HG02870 (cell line): ENCODE measurements at regions not wholly inside any gene's neighbourhood (a gene's known extent, or its start where the extent isn't known, plus 50 kb on each side); places are given as distances from the start of the nearest gene placed in this dataset.

Experiments used
- ATAC-seq: cut with Tn5 transposase; IDR thresholded peaks from one replicate; pipeline ENCODE4 v1.9.1; 2021; ENCODE audit warnings: mild to moderate bottlenecking, moderate library complexity; ENCODE audit not compliant: unreplicated experiment

DNA sequence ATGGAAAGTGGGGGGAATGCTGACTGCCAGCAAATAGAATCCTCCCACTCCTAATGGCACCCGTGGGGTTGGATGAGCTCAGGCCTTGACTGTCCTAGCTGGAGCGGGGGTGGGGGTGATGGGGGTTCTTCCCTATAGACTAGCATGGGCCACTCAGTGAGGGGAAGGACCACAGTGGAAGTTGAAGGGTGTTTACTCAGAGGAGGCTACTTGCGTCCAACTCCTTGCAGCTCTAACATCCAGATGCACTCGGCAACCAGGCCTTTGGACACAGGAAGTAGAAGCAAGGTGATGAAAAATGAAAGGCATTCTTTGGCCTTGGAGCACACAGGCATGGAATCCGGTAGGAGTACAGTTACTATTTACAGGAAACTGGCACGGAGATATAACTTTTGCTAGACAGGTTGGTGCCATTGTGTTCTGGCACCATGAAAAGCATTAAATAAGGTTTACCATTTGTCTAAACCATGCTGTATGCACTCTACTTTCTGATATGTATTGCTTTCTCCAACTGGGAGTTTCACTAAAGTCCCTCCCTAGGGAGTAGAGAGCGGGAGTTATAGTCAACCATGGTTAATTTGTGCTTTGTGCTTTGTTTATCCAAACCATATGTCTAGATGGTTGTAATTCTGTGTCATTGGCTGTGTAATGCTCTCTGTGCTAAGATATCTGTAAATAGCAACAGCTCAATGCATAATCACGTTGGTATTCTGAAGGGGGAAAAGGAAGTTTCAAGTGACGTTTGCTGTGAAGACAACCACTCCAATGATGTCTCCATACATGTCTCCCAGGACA, 125.3 kb downstream of the TSHZ3 start:
- no peak for ATAC-seq

DNA sequence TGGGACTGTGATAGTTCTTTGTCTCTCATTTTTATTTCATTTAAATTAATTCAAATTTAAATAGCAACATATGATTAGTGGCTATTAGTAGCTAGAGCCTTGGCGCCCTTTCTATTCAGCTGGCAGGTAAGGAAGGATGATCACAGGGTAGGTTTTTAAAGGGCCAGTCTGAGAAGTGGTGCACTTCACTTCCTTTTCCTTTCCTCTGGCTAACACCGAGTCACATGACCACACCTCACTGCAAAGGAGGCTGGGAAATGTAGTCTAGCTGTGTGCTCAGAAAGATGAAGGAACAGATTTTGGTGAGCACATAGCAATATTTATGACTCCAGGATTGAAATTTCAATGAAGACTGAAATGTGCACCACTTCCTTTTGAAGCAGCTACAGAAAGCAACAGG, 128.7 kb downstream of the TSHZ3 start:
- ATAC-seq, result no peak

DNA sequence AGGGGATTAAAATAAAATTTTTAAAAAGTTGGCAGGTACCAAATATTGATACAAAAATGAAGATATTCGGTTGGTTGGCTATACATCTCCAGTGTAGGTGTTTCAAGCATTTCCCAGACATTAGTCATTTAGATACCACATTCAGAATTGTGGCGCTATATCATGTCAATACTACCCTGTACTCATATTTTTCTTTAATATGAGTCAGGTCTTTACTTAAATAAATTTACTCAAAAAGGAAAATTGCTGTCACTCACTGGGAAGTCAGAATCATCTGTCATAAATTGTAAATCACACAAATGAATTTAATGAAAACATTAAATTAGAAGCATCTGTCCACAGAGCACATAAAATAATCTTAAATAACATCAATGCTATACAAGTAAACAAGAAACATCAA, 134.2 kb downstream of the TSHZ3 start:
- ATAC-seq, result no peak

DNA sequence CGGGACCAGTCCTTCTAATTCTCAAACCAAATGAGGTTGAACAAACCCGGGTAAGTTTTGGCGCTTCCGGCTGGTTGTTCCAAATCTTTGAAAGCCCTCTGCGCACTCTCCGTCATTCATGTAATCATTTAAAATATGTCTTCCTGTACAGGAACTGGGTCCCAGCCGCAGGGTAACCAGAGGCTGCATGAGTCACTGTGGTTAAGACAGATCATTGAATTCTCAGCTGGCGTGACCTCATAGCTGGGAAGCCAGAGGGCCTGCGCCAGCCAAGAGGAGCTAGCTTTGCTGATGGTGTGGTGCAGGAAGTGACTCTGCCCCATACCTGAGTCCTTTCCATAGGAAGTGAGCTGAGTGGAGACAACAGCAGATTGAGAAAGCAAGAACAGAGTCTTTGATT, 135.2 kb downstream of the TSHZ3 start:
- no peak for ATAC-seq

DNA sequence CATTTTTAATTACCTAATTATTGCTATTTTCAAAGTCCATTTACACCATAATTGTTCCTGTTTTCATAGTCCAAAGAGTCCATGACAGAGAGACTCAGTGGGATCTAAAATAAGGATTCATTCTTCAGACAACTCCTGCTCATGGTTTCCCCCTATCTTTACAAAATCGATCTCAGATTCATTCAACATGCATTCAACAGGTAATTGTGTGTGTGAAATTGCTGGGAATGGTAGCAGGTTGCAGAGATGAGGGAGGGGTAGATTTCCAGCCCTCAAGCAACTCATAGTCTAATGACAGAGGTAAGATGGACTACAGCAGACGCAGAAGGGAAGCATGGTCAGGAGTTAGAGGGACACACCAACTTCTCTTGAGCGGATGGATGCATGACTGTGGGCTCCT, 138.1 kb downstream of the TSHZ3 start:
- ATAC-seq, result no peak

DNA sequence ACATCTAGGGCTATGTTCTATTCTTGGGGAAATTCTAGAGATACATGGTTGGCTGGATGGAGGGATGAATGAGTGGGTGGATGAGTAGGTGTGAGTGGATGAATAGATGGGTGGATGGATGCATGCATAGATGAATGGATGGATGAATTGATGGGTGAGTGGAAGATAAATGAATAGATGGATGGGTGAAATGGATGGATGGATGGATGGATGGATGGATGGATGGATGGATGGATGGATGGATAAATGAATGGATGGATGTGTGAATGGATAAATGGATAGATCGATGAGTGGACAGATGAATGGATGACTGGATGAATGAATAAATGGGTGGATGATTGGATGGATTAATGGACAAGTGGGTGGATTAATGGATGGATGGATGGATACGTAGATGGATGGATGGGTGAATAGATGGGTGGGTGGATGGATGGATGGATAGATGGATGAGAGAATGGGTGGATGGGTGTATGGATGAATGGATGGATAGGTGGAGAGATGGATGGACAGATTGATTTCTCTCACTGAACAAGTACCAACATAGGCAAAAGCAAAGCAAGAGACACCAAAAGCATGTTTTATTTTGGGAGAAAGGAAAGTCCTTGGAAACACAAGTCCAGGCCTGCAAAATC, 143.2 kb downstream of the TSHZ3 start:
- ATAC-seq, result no peak

DNA sequence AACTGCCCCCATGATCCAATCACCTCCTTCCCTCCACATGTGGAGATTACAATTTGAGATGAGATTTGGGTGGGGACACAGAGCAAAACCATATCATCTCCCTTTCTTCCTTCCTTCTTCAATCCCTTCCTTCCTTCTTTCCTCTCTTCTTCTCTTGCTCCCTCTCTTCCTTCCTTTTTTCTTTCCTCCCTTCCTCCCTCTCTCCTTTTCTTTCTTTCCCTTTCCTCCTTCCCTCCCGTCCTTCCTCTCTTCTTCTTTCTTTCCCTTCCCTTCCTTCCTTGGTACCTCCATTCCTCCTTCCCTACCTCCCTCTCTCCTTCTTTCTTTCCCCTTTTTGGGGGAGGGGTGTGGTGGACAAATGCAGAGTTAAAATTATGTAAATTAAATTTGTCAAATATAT, 145.1 kb downstream of the TSHZ3 start:
- no peak for ATAC-seq

DNA sequence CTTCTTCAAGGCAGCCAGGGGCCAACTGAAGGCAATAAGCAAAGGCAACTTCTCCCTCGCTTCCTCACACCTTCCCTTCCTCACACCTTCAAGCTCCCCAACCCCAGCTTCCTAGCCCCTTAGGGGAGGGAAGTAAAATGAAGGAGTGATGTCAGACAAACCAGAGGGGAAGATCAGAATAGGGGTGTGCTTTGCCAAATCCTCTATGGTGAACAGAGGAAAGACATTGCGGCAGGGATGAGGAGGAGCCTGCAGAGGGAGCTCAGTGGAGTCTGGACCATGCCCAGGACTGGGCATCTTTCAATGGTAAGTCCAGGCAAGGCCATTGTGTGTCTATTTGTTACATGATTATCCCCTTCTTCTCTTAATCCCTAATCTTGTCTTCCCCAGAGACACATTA, 164.0 kb downstream of the TSHZ3 start:
- no peak for ATAC-seq

DNA sequence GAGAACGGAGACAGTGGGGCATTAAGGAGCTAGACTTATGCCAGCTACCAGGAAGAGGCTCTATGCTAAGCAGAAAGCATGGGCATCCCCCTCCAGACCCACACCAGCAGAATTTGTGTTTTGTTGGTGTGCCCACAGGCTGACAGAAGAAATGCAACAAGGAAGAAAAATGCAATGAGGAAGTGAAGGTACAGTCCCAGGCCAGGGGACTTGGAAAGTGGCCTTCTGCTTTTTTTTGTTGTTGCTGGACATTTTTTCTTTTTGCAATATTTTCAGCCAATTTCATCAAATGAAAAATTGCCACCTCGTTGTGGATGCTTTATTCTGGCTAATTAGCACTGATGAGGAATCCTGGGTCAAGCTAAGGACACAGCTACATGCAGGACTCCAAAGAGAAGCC, 167.7 kb downstream of the TSHZ3 start:
- ATAC-seq, result no peak

DNA sequence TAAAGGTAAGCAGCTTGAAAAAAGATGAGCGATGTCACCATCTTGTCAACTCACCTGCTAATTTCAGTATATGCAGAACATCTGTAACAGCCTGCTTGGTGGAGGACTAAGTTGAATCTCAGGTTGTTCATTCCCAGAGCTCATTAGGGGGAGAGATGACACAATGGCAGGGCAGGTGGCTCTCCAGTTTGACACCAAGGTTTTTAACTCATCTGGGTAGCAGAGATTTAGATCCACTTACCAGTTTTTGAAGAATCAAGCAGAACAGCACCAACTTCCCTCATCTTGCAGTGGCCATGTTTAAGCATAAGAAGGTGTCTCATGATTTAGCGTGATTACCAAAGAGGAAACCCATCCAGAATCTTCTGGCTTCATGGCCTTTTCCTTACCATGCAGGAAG, 168.3 kb downstream of the TSHZ3 start:
- no peak for ATAC-seq

DNA sequence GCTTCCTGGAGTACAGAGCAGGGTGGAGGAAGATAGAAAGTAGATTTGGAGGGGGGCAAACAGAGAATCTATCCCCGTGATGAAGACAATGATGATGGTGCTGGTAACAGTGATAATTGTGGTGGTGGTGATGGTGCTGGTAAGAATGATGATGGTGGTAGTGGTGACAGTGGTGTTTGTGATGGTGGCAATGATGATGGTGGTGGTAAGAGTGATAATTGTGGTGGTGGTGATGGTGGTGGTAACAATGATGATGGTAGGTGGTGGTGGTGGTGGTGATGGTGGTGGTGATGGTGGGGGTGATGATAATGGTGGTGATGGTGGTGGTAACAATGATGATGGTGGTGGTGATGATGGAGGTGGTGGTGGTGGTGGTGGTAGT, 169.8 kb downstream of the TSHZ3 start:
- no peak for ATAC-seq

DNA sequence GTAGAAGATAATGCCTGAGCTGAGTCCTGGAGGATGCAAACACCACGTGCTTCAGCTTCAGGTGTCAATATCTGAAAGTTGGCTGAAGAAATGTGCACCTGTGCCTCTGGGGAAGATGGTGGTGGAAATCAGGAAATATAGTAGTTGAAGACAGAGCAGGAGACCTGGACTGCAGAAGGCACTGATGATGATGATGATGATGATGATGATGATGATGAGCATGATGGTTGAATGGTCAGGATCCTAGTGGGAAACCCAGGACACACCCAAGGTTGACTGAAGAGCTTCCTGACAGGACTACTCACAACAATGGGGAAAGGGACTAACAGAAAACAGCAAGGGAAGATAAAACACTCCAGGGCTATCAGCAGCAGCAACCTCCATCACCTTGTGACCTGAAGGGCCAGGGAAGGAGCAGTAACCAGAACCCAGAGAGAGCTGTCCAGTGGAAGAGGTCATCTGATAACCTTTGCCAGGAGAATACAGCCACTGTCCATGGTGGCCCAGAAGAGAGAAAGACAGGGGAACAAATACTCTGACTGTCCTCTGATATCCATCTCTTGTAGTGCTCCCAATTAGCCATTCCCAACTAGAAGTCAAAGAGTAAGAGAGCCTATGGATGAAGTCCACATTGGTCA, 170.3 kb downstream of the TSHZ3 start:
- no peak for ATAC-seq

DNA sequence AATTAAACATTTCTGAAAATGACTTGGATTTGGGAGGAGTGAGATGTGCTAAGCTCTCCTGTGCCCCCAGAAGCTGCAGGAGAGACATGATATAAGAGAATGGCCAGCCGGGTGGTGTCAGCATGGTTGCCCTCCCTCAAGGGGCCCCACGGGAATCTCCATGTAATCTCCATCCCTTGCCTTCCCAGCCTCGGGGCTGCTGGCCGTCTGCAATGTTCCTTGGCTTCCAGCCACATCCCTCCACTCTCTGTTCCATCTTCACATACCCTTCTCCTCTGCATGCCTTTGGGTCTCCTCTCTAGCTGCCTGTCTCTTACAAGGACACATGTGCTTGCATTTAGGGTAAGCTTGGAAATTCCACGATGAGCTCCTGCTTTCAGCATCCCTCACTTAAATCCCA, 172.0 kb downstream of the TSHZ3 start:
- no peak for ATAC-seq

DNA sequence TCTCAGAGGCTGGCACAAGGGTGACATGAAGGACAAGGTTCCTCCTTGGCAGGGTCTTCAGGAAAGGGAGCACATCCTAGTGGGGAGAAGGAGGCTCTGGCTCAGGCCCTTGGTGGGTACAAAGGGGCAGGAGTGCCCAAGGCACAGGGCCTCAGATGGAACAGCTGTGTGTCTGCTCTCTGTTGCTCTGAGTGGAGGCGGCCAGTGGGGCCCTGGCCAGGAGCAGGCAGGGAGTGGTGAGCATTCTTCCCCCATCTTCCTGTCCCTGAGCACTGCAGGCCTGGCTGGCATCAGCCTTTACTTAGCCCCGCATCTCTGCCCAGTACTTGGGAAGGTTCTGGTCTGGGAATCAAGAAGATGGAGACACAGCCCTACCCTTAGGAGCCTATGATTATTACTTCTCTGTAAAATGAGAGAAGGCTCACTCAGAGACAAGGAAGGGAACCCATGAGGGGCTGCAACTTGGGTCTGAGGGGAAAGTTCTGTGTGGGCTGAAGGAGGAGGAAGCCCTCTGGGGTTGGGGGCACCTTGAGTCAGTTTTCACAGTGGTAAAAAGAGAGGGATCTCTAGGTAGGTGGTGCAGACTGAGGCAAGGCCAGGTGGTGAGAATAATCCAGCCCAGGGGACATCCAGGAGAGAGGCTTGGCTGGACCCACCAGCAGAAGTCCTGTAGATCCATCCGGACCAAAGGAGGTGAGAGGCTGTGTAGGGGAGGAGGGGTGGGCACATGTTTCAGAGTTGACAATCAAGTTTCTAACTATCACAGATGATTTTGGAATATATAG, 173.5 kb downstream of the TSHZ3 start:
- ATAC-seq, result no peak

DNA sequence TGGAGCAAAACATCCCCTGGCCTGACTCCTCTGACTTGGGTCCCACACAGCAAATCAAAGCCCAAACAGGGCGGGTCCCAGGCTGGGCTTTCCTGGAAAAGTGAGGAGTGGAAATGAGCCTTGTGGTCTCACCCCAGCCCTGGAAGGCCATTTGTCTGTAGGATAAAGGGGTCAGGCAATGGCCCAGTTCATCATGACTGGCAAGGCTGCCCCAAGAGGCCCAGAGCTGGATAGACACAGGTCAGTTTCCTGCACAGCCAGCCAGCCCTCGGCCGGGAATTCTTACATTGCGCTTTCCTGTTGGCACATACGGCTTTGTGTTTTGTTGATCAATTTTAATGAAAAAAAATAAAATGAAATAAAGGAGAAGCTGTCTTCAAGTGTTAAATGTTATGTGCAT, 174.3 kb downstream of the TSHZ3 start:
- no peak for ATAC-seq

DNA sequence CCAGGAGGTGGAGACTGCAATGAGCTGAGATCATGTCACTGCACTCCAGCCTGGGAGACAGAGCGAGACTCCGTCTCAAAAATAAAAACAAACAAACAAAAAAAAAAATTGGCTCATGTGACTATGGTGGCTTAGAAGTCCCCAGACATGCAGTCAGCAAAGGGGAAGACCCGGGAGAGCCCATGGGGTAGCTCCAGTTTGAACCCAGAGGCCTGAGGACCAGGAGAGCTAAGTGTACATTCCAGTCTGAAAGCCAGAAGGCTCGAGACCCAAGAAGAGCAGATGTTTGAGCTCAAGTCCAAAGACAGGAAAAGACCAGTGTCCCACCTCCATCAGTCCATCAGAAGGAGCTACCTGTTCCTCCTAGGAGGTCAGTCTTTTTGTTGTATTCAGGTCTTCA, 175.2 kb downstream of the TSHZ3 start:
- no peak for ATAC-seq

DNA sequence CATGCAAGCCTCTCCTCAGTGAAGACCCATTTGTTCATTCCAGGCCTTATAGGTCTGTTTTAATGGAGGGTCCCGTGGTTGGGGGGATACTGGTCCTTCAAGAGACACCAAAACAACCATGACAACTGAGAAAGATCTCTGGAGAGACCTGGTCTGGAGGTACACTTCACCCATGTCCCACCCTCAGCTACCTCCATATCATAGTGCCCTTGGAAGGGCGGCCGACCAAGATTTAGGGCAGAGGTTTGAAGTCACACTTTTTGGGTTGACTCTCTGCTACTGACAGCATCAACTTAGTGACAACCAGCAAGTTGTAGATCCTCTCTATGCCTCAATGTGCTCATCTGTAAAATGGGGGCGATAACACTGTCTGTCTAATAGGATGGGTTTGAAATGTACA, 177.3 kb downstream of the TSHZ3 start:
- no peak for ATAC-seq

DNA sequence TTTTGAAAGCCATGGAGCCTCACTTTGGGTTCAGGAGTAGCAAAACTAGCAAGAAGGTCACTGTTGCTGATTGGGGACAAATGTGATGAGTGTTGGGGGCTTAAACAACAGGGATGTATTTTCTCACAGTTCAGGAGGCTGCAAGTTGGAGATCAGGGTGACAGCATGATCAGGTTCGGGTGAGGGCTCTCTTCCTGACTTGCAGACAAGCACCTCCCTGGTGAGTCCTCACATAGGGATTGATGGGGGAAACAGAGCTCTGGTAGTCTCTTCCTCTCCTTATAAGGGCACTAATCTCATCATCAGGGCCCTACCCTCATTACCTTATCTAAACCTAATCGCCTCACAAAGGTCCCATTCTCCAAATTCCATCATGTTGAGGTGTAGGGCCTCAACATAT, 179.2 kb downstream of the TSHZ3 start:
- ATAC-seq, result no peak

DNA sequence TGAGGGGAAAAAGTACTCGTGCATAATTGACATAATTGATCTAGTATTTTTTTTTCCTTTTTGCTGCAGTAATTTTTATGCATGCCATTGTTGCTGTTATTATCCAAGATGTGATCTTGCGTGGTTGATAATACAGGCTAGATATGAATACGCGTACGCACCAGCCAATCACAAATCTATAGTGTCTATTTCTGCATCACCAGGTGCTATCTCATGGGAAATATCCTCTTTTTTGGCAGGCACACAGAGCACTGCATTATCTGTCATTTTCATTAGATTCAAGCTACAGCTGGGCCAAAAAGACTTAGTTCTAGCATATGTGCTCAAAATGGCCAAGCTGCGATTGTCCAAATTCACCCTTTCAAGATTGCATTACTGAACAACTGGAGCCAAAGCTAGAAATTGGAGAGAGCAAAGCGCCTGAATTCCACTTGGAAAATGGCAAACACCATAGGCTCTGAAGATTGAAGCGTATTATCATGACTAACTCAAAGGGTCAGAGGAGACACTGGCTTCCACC, 181.1 kb downstream of the TSHZ3 start:
- no peak for ATAC-seq

DNA sequence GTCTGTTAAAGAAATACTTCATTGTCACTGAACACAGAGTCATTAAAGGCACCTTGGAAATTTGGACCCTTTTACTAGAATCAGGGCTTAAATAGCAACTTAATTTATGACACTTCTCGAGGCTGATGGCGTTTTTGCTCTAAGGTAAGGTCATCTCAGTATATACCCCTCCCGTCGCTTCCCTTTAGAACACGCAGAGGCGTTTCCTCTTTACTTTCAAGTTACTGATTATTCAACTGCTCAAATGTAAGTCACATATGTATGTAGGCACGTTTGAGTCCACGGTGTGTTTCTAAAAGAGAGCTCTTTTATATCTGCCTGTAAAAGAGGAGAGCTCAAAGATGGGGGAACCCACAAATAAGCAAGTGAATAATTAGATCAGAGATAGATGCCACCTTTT, 181.5 kb downstream of the TSHZ3 start:
- no peak for ATAC-seq

DNA sequence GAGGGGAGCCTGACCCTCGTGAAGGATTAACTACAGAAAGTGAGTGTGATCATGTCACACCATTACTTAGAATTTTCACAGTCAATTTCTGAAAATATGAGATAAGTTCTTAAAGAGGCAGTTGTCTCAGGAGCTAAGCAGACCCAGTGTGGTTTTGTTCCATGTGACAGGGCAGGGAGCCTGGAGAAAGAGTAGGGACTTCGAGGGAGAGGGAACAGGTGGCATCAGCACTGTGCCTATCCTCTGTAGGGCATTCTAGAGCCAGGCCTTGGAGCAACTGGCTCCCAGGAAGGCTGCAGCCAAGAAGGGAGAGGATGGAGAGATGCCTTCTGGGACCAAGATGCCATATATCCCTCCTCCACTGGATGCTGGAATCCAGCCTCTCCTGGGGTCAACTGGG, 183.0 kb downstream of the TSHZ3 start:
- ATAC-seq, result no peak
